ENCODE measurements at regions not wholly inside any gene's neighbourhood (a gene's known extent, or its start where the extent isn't known, plus 50 kb on each side); places are given as distances from the start of the nearest gene placed in this dataset.
"Not testable (repeated sequence)": the region's sequence is repeated elsewhere in the genome, so short reads cannot be mapped to it uniquely, and the experiment has no call there.

DNA sequence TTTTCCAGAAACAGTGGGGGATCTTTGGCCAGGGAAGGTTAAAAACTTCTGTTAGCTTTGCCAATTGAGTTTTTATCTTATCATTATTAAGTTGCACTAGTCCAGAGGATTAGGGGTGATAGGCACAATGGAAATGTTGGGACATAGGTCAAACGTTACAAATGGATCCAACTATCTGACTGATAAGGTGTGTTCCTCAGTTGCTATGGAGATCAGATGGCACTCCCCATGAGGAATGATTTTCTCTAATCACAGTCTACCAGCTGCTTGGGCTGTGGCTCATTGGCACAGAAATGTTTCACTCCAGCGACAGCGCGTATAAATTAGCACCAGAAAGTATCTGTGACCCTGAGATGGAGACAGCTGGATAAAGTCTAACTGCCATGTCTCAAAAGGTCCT lies 106.2 kb downstream of the NBPF11 start:
- TF ChIP-seq, protein P1, sequence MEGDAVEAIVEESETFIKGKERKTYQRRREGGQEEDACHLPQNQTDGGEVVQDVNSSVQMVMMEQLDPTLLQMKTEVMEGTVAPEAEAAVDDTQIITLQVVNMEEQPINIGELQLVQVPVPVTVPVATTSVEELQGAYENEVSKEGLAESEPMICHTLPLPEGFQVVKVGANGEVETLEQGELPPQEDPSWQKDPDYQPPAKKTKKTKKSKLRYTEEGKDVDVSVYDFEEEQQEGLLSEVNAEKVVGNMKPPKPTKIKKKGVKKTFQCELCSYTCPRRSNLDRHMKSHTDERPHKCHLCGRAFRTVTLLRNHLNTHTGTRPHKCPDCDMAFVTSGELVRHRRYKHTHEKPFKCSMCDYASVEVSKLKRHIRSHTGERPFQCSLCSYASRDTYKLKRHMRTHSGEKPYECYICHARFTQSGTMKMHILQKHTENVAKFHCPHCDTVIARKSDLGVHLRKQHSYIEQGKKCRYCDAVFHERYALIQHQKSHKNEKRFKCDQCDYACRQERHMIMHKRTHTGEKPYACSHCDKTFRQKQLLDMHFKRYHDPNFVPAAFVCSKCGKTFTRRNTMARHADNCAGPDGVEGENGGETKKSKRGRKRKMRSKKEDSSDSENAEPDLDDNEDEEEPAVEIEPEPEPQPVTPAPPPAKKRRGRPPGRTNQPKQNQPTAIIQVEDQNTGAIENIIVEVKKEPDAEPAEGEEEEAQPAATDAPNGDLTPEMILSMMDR (IDR thresholded peaks at IDR 0.05; ENCODE audit: poor library complexity, severe bottlenecking), result not testable (repeated sequence)
- TF ChIP-seq EP300 (conservative IDR thresholded peaks at IDR 0.05; ENCODE audit: poor library complexity, severe bottlenecking), result not testable (repeated sequence)

Measured in neural cell (in vitro differentiated cells).